K562 (cell line): ENCODE measurements at regions not wholly inside any gene's neighbourhood (a gene's known extent, or its start where the extent isn't known, plus 50 kb on each side); places are given as distances from the start of the nearest gene placed in this dataset.

Experiments
- ATAC-seq: fragments of 200-7000 bp; cut with Tn5 transposase; 3 replicates; pipeline ENCODE4 v1.9.1; 2020; ENCODE audit warnings: moderate library complexity
- BruUV-seq: library from RNA; stranded (reverse); fragments of 400-500 nt; replicated peaks from 2 replicates; lab custom pipeline; 2021; lab: Mats Ljungman, UMichigan
- CTCF ChIA-PET: fragments of 300-600 bp; formaldehyde crosslinking; extraction: SDS; loops from one replicate; lab custom pipeline; 2021; ENCODE audit warnings: low intra/inter-chr PET ratio; lab: Yijun Ruan, JAX
- POLR2A ChIA-PET: fragments of 300-600, 350-650 bp; sonication (Branson Sonifier 250); formaldehyde crosslinking; extraction: SDS; loops from one replicate; lab custom pipeline; 2021; ENCODE audit warnings: antibody characterized with exemption, inconsistent platforms; lab: Yijun Ruan, JAX
- DNase-seq, 4 experiments: peaks; one replicate each; pipeline versions ENCODE4 v3.0.0 to v3.0.0-alpha.2; 2011 to 2018; ENCODE audit warnings: low spot score in 3 of 4, mixed read lengths in 3 of 4; ENCODE audit errors: extremely low read depth in 1 of 4
- FAIRE-seq: peaks from 2 replicates; lab custom pipeline; 2011; peaks lifted over from hg19 to GRCh38; lab: Jason Lieb, UNC
- H2AFZ ChIP-seq: 2 replicates; pipeline ENCODE4 v1.6.0; 2011; ENCODE audit warnings: low read depth, low read length, control low read depth, inconsistent platforms
- H3K27ac ChIP-seq: fragments of 200-600 bp; 3 replicates; pipeline ENCODE4 v1.8.0; 2011; ENCODE audit warnings: low read depth, mild to moderate bottlenecking, control low read depth, inconsistent platforms, low read length, moderate library complexity, mixed read lengths; ENCODE audit errors: extremely low read depth
- H3K27me3 ChIP-seq, 2 experiments: fragments of 300-600 bp in 1 of 2; 2 replicates in 1 of 2; 3 replicates in 1 of 2; pipeline versions ENCODE4 v1.6.0 to v1.8.0; 2011; ENCODE audit warnings: inconsistent platforms in 2 of 2, low read length in 2 of 2, mild to moderate bottlenecking in 1 of 2, mixed read lengths in 1 of 2, moderate library complexity in 1 of 2; ENCODE audit not compliant: control insufficient read depth in 2 of 2, insufficient read depth in 2 of 2
- H3K36me3 ChIP-seq: fragments of 300-600 bp; 3 replicates; pipeline ENCODE4 v1.8.0; 2011; ENCODE audit warnings: mild to moderate bottlenecking, low read length, inconsistent platforms; ENCODE audit not compliant: control insufficient read depth, insufficient read depth
- H3K4me1 ChIP-seq, 2 experiments: fragments of 200-600 bp in 1 of 2; replicated peaks in 1 of 2; 2 replicates in 1 of 2; 3 replicates in 1 of 2; pipeline versions ENCODE4 v1.5.1 to v1.8.0; 2011; ENCODE audit warnings: inconsistent platforms in 2 of 2, low read length in 2 of 2, mild to moderate bottlenecking in 1 of 2, mixed read lengths in 1 of 2, moderate library complexity in 1 of 2; ENCODE audit not compliant: control insufficient read depth in 2 of 2, insufficient read depth in 2 of 2
- H3K4me2 ChIP-seq: 2 replicates; pipeline ENCODE4 v1.6.1; 2011; ENCODE audit warnings: low read length, control low read depth, inconsistent platforms, mixed read lengths; ENCODE audit not compliant: insufficient read depth
- H3K4me3 ChIP-seq: fragments of 200-600 bp; sonication (generic), shearing (Covaris generic); 2 replicates; pipeline ENCODE4 v1.5.1; 2016; ENCODE audit warnings: control low read depth, inconsistent platforms
- H3K79me2 ChIP-seq: fragments of 200-600 bp; 3 replicates; pipeline ENCODE4 v1.8.0; 2011; ENCODE audit warnings: low read length, inconsistent platforms; ENCODE audit not compliant: control insufficient read depth, insufficient read depth
- H3K9ac ChIP-seq, 2 experiments: 2 replicates each; pipeline versions ENCODE4 v1.6.0 to v1.6.1; 2011; ENCODE audit warnings: low read depth in 2 of 2, low read length in 2 of 2, control low read depth in 1 of 2, inconsistent platforms in 1 of 2, mild to moderate bottlenecking in 1 of 2, mixed read lengths in 1 of 2; ENCODE audit not compliant: insufficient read depth in 1 of 2
- H3K9me1 ChIP-seq: one replicate; pipeline ENCODE4 v1.6.0; 2011; ENCODE audit warnings: inconsistent platforms, mild to moderate bottlenecking, low read length, moderate library complexity; ENCODE audit not compliant: control insufficient read depth, insufficient read depth
- H3K9me3 ChIP-seq: replicated peaks from 2 replicates; pipeline ENCODE4 v1.5.1; 2011; ENCODE audit warnings: low read depth, low read length, inconsistent platforms; ENCODE audit not compliant: control insufficient read depth, insufficient read depth
- H4K20me1 ChIP-seq: replicated peaks from 2 replicates; pipeline ENCODE4 v1.6.1; 2011; ENCODE audit warnings: low read length, inconsistent platforms, mixed read lengths; ENCODE audit not compliant: control insufficient read depth, insufficient read depth
- ATF7 ChIP-seq: fragments of 450-650 bp; IDR thresholded peaks from 2 replicates; pipeline ENCODE4 v1.7.1; 2014; ENCODE audit warnings: mild to moderate bottlenecking, moderate library complexity
- BACH1 ChIP-seq: fragments of 200-800 bp; sonication (Bioruptor generic); IDR thresholded peaks from 2 replicates; pipeline ENCODE4 v1.6.1; 2016; ENCODE audit warnings: missing genetic modification characterization, missing compliant biosample characterization
- KLF13 ChIP-seq: fragments of 450-650 bp; IDR thresholded peaks from 2 replicates; pipeline ENCODE4 v1.6.1; 2016; ENCODE audit warnings: missing genetic modification characterization, low read depth, mild to moderate bottlenecking, missing compliant biosample characterization, moderate library complexity, borderline replicate concordance
- L3MBTL2 ChIP-seq: fragments of 450-650 bp; IDR thresholded peaks from 2 replicates; pipeline ENCODE4 v1.6.1; 2016; ENCODE audit warnings: mild to moderate bottlenecking, moderate library complexity
- MITF ChIP-seq: IDR thresholded peaks from 2 replicates; pipeline ENCODE4 v1.6.1; 2014; ENCODE audit warnings: antibody characterized with exemption
- MTA1 ChIP-seq: fragments of 450-650 bp; IDR thresholded peaks from 2 replicates; pipeline ENCODE4 v1.6.1; 2017; ENCODE audit warnings: borderline replicate concordance
- REST ChIP-seq, 2 experiments: fragments of 450-650 bp; formaldehyde crosslinking in 1 of 2; IDR thresholded peaks; 2 replicates each; pipeline versions ENCODE4 v1.4.0 to v1.6.1; 2014 to 2020; ENCODE audit warnings: mild to moderate bottlenecking in 2 of 2, borderline replicate concordance in 1 of 2, low read depth in 1 of 2
- ZC3H8 ChIP-seq: fragments of 450-650 bp; IDR thresholded peaks from 2 replicates; pipeline ENCODE4 v1.6.1; 2017
- ZNF398 ChIP-seq: fragments of 250-450 bp; sonication (Bioruptor Pico); IDR thresholded peaks from 2 replicates; pipeline ENCODE4 v1.8.0; 2021; ENCODE audit warnings: moderate library complexity, mild to moderate bottlenecking, inconsistent platforms
- ZNF583 ChIP-seq: fragments of 250-450 bp; sonication (Bioruptor Pico); IDR thresholded peaks from 2 replicates; pipeline ENCODE4 v1.4.0; 2020
- ZNF830 ChIP-seq: fragments of 250-450 bp; sonication (Bioruptor Pico); IDR thresholded peaks from 2 replicates; pipeline ENCODE4 v1.5.0; 2021; ENCODE audit warnings: mild to moderate bottlenecking
- ZSCAN29 ChIP-seq: fragments of 450-650 bp; IDR thresholded peaks from 2 replicates; pipeline ENCODE4 v1.6.1; 2017
- WGBS: fragments of 100-300 bp; shearing (Covaris generic); methylation state at CpG from one replicate; pipeline ENCODE4 v1.1.6; 2016; ENCODE audit warnings: low coverage, mixed read lengths; ENCODE audit not compliant: insufficient coverage; ENCODE audit errors: missing lambda C conversion rate; 5-methylcytosine and 5-hydroxymethylcytosine counted together
- in situ Hi-C: fragments of 300-500 bp; cut with MboI; formaldehyde crosslinking; loops from 4 replicates; pipeline ENCODE4 v1.15.0; 2018; ENCODE audit warnings: inconsistent platforms, mixed read lengths
- intact Hi-C: fragments of 100-400 bp; cut with micrococcal nuclease; formaldehyde crosslinking; loops from 2 replicates; pipeline ENCODE4 v1.14.2; 2022

- H3K79me2 ChIP-seq = no peaks in the 10 kb centered on the region
- CTCF ChIA-PET = no interaction called here
- FAIRE-seq = no peak
- H3K9me3 ChIP-seq = no peaks in the 10 kb centered on the region
- POLR2A ChIA-PET = interaction anchor here (0.6 kb wide), 1 partner anchor 1901 kb away, joined by 3 read pairs; no protein-coding TSS in a partner anchor
- BruUV-seq = no TSS peak
- no peaks in the 10 kb centered on the region for H4K20me1 ChIP-seq
- intact Hi-C loops = no loop called here
- H3K27ac ChIP-seq = no peak overlapping the region
- in situ Hi-C loops = no loop called here
- H2AFZ ChIP-seq = no peak overlapping the region
- no peak for ATAC-seq
- H3K9me1 ChIP-seq = no peaks in the 10 kb centered on the region
- H3K36me3 ChIP-seq = no peaks in the 10 kb centered on the region
- 0% methylated on average over 2 of the region's 2 CpGs for WGBS
- no peak overlapping the region for H3K9ac ChIP-seq
- no peaks in the 10 kb centered on the region for H3K27me3 ChIP-seq
- H3K4me3 ChIP-seq = no peak overlapping the region
- H3K4me1 ChIP-seq = peaks cover 0 to 7% of the 10 kb centered on the region in 2 experiments; a peak in 1 of 5 replicates
- H3K4me2 ChIP-seq = no peak overlapping the region
- no peak for DNase-seq
- TF ChIP-seq BACH1 (tag) (no peak), ZSCAN29 (no peak), MITF (no peak), L3MBTL2 (no peak), REST (IDR thresholded peaks at IDR 0.05; ENCODE audit: borderline replicate concordance) (no peak), REST (CRISPR knock-in tag; IDR thresholded peaks at IDR 0.05; ENCODE audit: low read depth) (no peak), KLF13 (tag) (no peak), ZC3H8 (no peak), ZNF830 (CRISPR knock-in tag) (no peak), MTA1 (no peak), ZNF398 (CRISPR knock-in tag) (no peak), ZNF583 (no peak), ATF7 (no peak)
Observed at GRCh38 chr6:11418290-11418905, 119.2 kb upstream of the TMEM170B start.
